A549 (cell line): ENCODE measurements at regions not wholly inside any gene's neighbourhood (a gene's known extent, or its start where the extent isn't known, plus 50 kb on each side); places are given as distances from the start of the nearest gene placed in this dataset.

ENCODE experiments used
- ATAC-seq, 2 experiments: fragments of 200-7000 bp in 1 of 2; fragments of >200 bp in 1 of 2; cut with Nextera tagmentation in 1 of 2; cut with Tn5 transposase in 1 of 2; 3 replicates each; pipeline versions ENCODE4 v1.8.0 to v1.9.1; 2018 to 2020; ENCODE audit warnings: mild to moderate bottlenecking in 1 of 2, moderate library complexity in 1 of 2
- CTCF ChIA-PET: fragments of 300-600 bp; sonication (Branson Sonifier 250); formaldehyde crosslinking; extraction: SDS; loops from one replicate; lab custom pipeline; 2021; ENCODE audit warnings: antibody characterized with exemption, inconsistent platforms; lab: Yijun Ruan, JAX
- POLR2A ChIA-PET: fragments of 350-600 bp; formaldehyde crosslinking; extraction: SDS; loops from one replicate; lab custom pipeline; 2021; ENCODE audit warnings: antibody characterized with exemption, inconsistent platforms; lab: Yijun Ruan, JAX
- DNase-seq, 2 experiments: peaks; one replicate each; pipeline versions ENCODE4 v3.0.0 to v3.0.0-alpha.2; 2011 to 2016; ENCODE audit warnings: low read depth in 1 of 2, low spot score in 1 of 2
- FAIRE-seq: peaks from 2 replicates; lab custom pipeline; 2011; peaks lifted over from hg19 to GRCh38; lab: Jason Lieb, UNC
- H3K27ac ChIP-seq, 2 experiments: fragments of >200 bp; sonication (Bioruptor Twin); formaldehyde crosslinking; 3 replicates each; pipeline ENCODE4 v1.5.1; 2016 to 2017
- H3K4me1 ChIP-seq: fragments of >200 bp; sonication (Bioruptor Twin); formaldehyde crosslinking; 3 replicates; pipeline ENCODE4 v1.6.1; 2016
- H3K4me2 ChIP-seq: fragments of >200 bp; sonication (Bioruptor Twin); formaldehyde crosslinking; 3 replicates; pipeline ENCODE4 v1.6.1; 2016
- H3K4me3 ChIP-seq: fragments of >200 bp; sonication (Bioruptor Twin); formaldehyde crosslinking; 3 replicates; pipeline ENCODE4 v1.5.1; 2016
- H3K9me3 ChIP-seq: fragments of >200 bp; sonication (Bioruptor Twin); formaldehyde crosslinking; 3 replicates; pipeline ENCODE4 v1.6.1; 2016
- CEBPB ChIP-seq, 2 experiments: fragments of >200 bp in 1 of 2; sonication (Bioruptor Twin) in 1 of 2; formaldehyde crosslinking in 1 of 2; IDR thresholded peaks; 2 replicates each; pipeline ENCODE4 v1.6.1; 2012 to 2016
- CHD2 ChIP-seq: fragments of 150-350 bp; IDR thresholded peaks from 2 replicates; pipeline ENCODE4 v1.6.1; 2014; ENCODE audit warnings: low read length; ENCODE audit not compliant: partially characterized antibody
- EHF ChIP-seq: fragments of 250-450 bp; sonication (Bioruptor Pico); IDR thresholded peaks from 2 replicates; pipeline ENCODE4 v1.5.0; 2020; ENCODE audit warnings: mild to moderate bottlenecking
- ESRRA ChIP-seq: fragments of 150-350 bp; IDR thresholded peaks from 2 replicates; pipeline ENCODE4 v1.6.1; 2014; ENCODE audit warnings: mild to moderate bottlenecking, low read length, borderline replicate concordance
- FOSL2 ChIP-seq, 2 experiments: fragments of 450-650 bp in 1 of 2; fragments of >200 bp in 1 of 2; sonication (Bioruptor Twin) in 1 of 2; formaldehyde crosslinking; IDR thresholded peaks; 2 replicates each; pipeline versions ENCODE4 v1.5.0 to v1.6.1; 2016 to 2020; ENCODE audit warnings: mild to moderate bottlenecking in 1 of 2, moderate library complexity in 1 of 2
- FOXS1 ChIP-seq: fragments of 250-450 bp; sonication (Bioruptor Pico); IDR thresholded peaks from 2 replicates; pipeline ENCODE4 v1.5.0; 2020; ENCODE audit warnings: mild to moderate bottlenecking, moderate library complexity
- GATA3 ChIP-seq: IDR thresholded peaks from 2 replicates; pipeline ENCODE4 v1.6.1; 2012; ENCODE audit warnings: borderline replicate concordance
- HOXA7 ChIP-seq: fragments of 250-450 bp; sonication (Bioruptor Pico); IDR thresholded peaks from 2 replicates; pipeline ENCODE4 v1.5.0; 2020; ENCODE audit warnings: mild to moderate bottlenecking, moderate library complexity
- HOXB5 ChIP-seq: fragments of 250-450 bp; sonication (Bioruptor Pico); IDR thresholded peaks from 2 replicates; pipeline ENCODE4 v1.5.0; 2020; ENCODE audit warnings: mild to moderate bottlenecking, moderate library complexity
- JUN ChIP-seq, 2 experiments: fragments of >200 bp; sonication (Bioruptor Twin); formaldehyde crosslinking; IDR thresholded peaks; 2 replicates in 1 of 2; 3 replicates in 1 of 2; pipeline ENCODE4 v1.6.1; 2016 to 2017
- NFE2L2 ChIP-seq: fragments of 150-350 bp; conservative IDR thresholded peaks from 2 replicates; pipeline ENCODE4 v1.6.1; 2014; ENCODE audit warnings: low read length
- PHF8 ChIP-seq: fragments of 200-600 bp; sonication (generic); IDR thresholded peaks from 2 replicates; pipeline ENCODE4 v1.6.1; 2016; ENCODE audit warnings: low read depth, mild to moderate bottlenecking, antibody characterized with exemption, moderate library complexity, borderline replicate concordance
- POLR2A ChIP-seq: IDR thresholded peaks from 2 replicates; pipeline ENCODE4 v1.6.1; 2012; ENCODE audit warnings: mild to moderate bottlenecking, low read length
- RAD21 ChIP-seq, 2 experiments: fragments of >200 bp in 1 of 2; sonication (Bioruptor Twin) in 1 of 2; formaldehyde crosslinking in 1 of 2; IDR thresholded peaks in 1 of 2; conservative IDR thresholded peaks in 1 of 2; 2 replicates in 1 of 2; 3 replicates in 1 of 2; pipeline ENCODE4 v1.6.1; 2012 to 2018; ENCODE audit warnings: inconsistent platforms in 1 of 2
- RARB ChIP-seq: fragments of 250-450 bp; sonication (Bioruptor Pico); IDR thresholded peaks from 2 replicates; pipeline ENCODE4 v1.8.0; 2021; ENCODE audit warnings: mild to moderate bottlenecking, moderate library complexity
- RFX5 ChIP-seq: fragments of 450-650 bp; IDR thresholded peaks from 2 replicates; pipeline ENCODE4 v1.7.1; 2014; ENCODE audit warnings: antibody characterized with exemption, mild to moderate bottlenecking, moderate library complexity
- RNF2 ChIP-seq: fragments of 200-600 bp; sonication (generic); IDR thresholded peaks from 2 replicates; pipeline ENCODE4 v1.6.1; 2016; ENCODE audit warnings: low read depth, mild to moderate bottlenecking, antibody characterized with exemption, moderate library complexity, borderline replicate concordance
- SREBF2 ChIP-seq: fragments of 450-650 bp; IDR thresholded peaks from 2 replicates; pipeline ENCODE4 v1.6.1; 2014; ENCODE audit warnings: mild to moderate bottlenecking, moderate library complexity
- ZC3H11A ChIP-seq: fragments of 450-650 bp; IDR thresholded peaks from 2 replicates; pipeline ENCODE4 v1.6.1; 2014; ENCODE audit warnings: antibody characterized with exemption, mild to moderate bottlenecking
- WGBS: methylation state at CpG from one replicate; pipeline ENCODE4 v1.1.6; 2017; ENCODE audit errors: missing lambda C conversion rate; 5-methylcytosine and 5-hydroxymethylcytosine counted together
- TF ChIP-seq, protein P1 (sequence below): fragments of 250-450 bp; sonication (Bioruptor Pico); IDR thresholded peaks from 2 replicates; pipeline ENCODE4 v1.5.0; 2020; ENCODE audit warnings: low read depth, mild to moderate bottlenecking, moderate library complexity
- TF ChIP-seq, protein P2 (sequence below): IDR thresholded peaks from 2 replicates; pipeline ENCODE4 v1.6.1; 2012
- TF ChIP-seq, protein P3 (sequence below): IDR thresholded peaks from 2 replicates; pipeline ENCODE4 v1.6.1; 2012; ENCODE audit warnings: low read depth, borderline replicate concordance
- TF ChIP-seq, protein P4 (sequence below): fragments of >200 bp; sonication (Bioruptor Twin); formaldehyde crosslinking; IDR thresholded peaks from 2 replicates; pipeline ENCODE4 v1.6.1; 2016
- TF ChIP-seq, protein P5 (sequence below): IDR thresholded peaks from 2 replicates; pipeline ENCODE4 v1.6.1; 2012
- TF ChIP-seq, protein P6 (sequence below): fragments of 250-450 bp; sonication (Bioruptor Pico); IDR thresholded peaks from 2 replicates; pipeline ENCODE4 v1.5.0; 2021; ENCODE audit warnings: mild to moderate bottlenecking, moderate library complexity, borderline replicate concordance
- TF ChIP-seq, protein P7 (sequence below): fragments of >200 bp; sonication (Bioruptor Twin); formaldehyde crosslinking; IDR thresholded peaks from 3 replicates; pipeline ENCODE4 v1.5.1; 2016
- TF ChIP-seq, protein P8 (sequence below): fragments of 450-650 bp; IDR thresholded peaks from 2 replicates; pipeline ENCODE4 v1.6.1; 2014; ENCODE audit warnings: antibody characterized with exemption

DNA sequence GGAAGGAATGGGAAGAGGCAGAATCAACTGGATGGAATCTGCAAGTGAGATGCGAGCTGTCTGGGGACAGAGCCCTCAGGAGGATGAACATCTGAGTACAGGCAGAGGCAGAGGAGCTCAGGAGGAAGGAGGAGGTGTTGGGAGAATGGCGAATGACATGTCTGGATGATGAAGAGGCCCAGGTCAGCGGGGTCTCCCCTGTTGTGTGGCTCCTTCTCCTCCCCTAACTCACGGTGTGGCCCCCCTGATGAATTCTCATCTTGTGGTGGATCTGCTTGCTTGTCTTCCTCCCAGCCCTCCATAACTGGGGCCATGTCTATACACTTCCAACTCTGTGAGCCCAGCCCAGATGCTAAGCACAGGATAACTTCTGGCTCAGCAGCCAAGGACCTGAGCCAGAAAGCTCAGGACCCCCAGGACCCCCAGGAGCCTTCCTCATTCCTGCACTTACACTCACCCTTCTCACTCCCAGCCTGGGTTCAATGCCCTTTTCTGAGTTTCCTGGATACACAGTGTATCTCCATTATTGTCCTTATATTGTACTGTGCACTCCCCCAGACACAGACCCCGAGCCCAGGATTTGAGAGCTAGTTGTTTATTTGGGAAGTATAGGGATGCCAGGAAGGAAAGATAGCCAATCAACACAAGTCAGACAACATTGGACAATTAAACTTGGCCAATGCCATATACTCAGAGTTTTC, 678.6 kb upstream of the HS6ST1 start:
- no peak overlapping the region for H3K4me3 ChIP-seq
- DNase-seq = no peak
- 0% methylated on average over 5 of the region's 5 CpGs for WGBS
- no peaks in the 10 kb centered on the region for H3K9me3 ChIP-seq
- ChIA-PET POLR2A (no interaction called here), CTCF (no interaction called here)
- TF ChIP-seq HOXA7 (CRISPR knock-in tag) = no peak
- TF ChIP-seq, protein P1, sequence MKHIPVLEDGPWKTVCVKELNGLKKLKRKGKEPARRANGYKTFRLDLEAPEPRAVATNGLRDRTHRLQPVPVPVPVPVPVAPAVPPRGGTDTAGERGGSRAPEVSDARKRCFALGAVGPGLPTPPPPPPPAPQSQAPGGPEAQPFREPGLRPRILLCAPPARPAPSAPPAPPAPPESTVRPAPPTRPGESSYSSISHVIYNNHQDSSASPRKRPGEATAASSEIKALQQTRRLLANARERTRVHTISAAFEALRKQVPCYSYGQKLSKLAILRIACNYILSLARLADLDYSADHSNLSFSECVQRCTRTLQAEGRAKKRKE (CRISPR knock-in tag) = no peak
- no peak overlapping the region for H3K4me2 ChIP-seq
- H3K27ac ChIP-seq = no peak overlapping the region
- H3K4me1 ChIP-seq = no peaks in the 10 kb centered on the region
- no peak for FAIRE-seq
- ATAC-seq = no peak

DNA sequence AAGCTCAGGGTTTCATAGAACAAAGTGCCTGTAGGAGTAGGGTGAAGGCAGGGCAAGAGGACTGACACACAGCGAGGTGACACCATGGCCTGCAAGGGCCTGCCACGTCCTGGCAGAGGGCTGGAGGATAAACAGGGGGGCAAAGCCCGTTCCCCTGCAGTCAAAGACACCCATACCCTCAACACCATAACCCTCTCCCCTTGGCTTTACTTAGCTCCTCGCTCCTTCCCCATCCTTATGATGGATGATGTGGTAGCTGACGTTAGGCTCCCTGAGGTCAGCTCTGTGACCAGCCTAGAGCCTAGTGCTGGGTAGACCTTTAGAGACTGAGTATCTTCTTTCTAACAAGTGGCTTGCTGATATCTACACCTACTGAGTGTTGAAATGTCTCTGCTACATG, 683.3 kb upstream of the HS6ST1 start:
- CTCF ChIA-PET = no interaction called here

DNA sequence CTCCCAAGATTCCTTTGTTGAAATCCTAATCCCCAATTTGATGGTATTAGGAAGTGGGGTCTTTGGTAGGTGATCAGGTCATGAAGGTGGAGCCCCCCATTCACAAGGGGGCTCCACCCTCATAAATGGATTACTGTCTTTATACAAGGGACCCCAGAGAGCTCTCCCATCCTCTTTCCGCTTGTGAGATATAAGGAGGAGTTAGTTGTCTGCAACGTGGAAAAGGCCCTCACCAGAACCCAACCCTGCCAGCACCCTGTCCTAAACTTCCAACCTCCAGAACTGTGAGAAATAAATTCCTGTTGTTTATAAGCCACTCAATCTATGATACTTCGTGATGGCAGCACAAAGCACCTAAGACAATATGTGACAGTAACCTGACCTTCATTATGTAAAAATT, 684.1 kb upstream of the HS6ST1 start:
- Histone ChIP-seq H3K27ac (no peak overlapping the region), H3K4me1 (no peaks in the 10 kb centered on the region), H3K4me2 (no peak overlapping the region), H3K4me3 (no peak overlapping the region), H3K9me3 (no peaks in the 10 kb centered on the region)
- ATAC-seq (no peak), FAIRE-seq (no peak), DNase-seq (no peak)
- WGBS = 3% methylated on average over 3 of the region's 3 CpGs
- TF ChIP-seq FOSL2 (IDR thresholded peaks at IDR 0.05) = no peak
- TF ChIP-seq FOSL2 (CRISPR knock-in tag; IDR thresholded peaks at IDR 0.05) = no peak
- TF ChIP-seq RAD21 (conservative IDR thresholded peaks at IDR 0.05 in 1 of 2, IDR thresholded peaks at IDR 0.05 in 1 of 2) = no peak
- no peak for TF ChIP-seq SREBF2
- TF ChIP-seq CHD2 = no peak
- TF ChIP-seq RNF2 = no peak
- TF ChIP-seq ZC3H11A = no peak
- TF ChIP-seq NFE2L2 = no peak
- TF ChIP-seq, protein P2, sequence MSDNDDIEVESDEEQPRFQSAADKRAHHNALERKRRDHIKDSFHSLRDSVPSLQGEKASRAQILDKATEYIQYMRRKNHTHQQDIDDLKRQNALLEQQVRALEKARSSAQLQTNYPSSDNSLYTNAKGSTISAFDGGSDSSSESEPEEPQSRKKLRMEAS = no peak
- no peak for TF ChIP-seq RARB (CRISPR knock-in tag)
- TF ChIP-seq, protein P3, sequence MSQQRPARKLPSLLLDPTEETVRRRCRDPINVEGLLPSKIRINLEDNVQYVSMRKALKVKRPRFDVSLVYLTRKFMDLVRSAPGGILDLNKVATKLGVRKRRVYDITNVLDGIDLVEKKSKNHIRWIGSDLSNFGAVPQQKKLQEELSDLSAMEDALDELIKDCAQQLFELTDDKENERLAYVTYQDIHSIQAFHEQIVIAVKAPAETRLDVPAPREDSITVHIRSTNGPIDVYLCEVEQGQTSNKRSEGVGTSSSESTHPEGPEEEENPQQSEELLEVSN = no peak
- TF ChIP-seq ESRRA = no peak
- TF ChIP-seq GATA3 = no peak
- TF ChIP-seq, protein P4, sequence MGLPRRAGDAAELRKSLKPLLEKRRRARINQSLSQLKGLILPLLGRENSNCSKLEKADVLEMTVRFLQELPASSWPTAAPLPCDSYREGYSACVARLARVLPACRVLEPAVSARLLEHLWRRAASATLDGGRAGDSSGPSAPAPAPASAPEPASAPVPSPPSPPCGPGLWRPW = no peak
- no peak for TF ChIP-seq POLR2A
- TF ChIP-seq, protein P5, sequence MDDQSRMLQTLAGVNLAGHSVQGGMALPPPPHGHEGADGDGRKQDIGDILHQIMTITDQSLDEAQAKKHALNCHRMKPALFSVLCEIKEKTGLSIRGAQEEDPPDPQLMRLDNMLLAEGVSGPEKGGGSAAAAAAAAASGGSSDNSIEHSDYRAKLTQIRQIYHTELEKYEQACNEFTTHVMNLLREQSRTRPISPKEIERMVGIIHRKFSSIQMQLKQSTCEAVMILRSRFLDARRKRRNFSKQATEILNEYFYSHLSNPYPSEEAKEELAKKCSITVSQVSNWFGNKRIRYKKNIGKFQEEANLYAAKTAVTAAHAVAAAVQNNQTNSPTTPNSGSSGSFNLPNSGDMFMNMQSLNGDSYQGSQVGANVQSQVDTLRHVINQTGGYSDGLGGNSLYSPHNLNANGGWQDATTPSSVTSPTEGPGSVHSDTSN = no peak
- no peak for TF ChIP-seq CEBPB (IDR thresholded peaks at IDR 0.05)
- TF ChIP-seq, protein P6, sequence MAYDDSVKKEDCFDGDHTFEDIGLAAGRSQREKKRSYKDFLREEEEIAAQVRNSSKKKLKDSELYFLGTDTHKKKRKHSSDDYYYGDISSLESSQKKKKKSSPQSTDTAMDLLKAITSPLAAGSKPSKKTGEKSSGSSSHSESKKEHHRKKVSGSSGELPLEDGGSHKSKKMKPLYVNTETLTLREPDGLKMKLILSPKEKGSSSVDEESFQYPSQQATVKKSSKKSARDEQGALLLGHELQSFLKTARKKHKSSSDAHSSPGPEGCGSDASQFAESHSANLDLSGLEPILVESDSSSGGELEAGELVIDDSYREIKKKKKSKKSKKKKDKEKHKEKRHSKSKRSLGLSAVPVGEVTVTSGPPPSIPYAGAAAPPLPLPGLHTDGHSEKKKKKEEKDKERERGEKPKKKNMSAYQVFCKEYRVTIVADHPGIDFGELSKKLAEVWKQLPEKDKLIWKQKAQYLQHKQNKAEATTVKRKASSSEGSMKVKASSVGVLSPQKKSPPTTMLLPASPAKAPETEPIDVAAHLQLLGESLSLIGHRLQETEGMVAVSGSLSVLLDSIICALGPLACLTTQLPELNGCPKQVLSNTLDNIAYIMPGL (CRISPR knock-in tag) = no peak
- TF ChIP-seq FOXS1 = no peak
- ChIA-PET CTCF (no interaction called here), POLR2A (no interaction called here)

More for the DNA sequence above, 683.3 kb upstream of the HS6ST1 start:
- POLR2A ChIA-PET = no interaction called here
- ATAC-seq = no peak
- TF ChIP-seq, protein P7, sequence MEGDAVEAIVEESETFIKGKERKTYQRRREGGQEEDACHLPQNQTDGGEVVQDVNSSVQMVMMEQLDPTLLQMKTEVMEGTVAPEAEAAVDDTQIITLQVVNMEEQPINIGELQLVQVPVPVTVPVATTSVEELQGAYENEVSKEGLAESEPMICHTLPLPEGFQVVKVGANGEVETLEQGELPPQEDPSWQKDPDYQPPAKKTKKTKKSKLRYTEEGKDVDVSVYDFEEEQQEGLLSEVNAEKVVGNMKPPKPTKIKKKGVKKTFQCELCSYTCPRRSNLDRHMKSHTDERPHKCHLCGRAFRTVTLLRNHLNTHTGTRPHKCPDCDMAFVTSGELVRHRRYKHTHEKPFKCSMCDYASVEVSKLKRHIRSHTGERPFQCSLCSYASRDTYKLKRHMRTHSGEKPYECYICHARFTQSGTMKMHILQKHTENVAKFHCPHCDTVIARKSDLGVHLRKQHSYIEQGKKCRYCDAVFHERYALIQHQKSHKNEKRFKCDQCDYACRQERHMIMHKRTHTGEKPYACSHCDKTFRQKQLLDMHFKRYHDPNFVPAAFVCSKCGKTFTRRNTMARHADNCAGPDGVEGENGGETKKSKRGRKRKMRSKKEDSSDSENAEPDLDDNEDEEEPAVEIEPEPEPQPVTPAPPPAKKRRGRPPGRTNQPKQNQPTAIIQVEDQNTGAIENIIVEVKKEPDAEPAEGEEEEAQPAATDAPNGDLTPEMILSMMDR = no peak
- TF ChIP-seq JUN (IDR thresholded peaks at IDR 0.05) (no peak), CEBPB (IDR thresholded peaks at IDR 0.05) (no peak), HOXB5 (no peak), PHF8 (no peak), RFX5 (no peak), EHF (CRISPR knock-in tag) (no peak)
- TF ChIP-seq, protein P8, sequence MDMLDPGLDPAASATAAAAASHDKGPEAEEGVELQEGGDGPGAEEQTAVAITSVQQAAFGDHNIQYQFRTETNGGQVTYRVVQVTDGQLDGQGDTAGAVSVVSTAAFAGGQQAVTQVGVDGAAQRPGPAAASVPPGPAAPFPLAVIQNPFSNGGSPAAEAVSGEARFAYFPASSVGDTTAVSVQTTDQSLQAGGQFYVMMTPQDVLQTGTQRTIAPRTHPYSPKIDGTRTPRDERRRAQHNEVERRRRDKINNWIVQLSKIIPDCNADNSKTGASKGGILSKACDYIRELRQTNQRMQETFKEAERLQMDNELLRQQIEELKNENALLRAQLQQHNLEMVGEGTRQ = no peak
- no peak overlapping the region for H3K4me3 ChIP-seq
- H3K4me1 ChIP-seq = no peaks in the 10 kb centered on the region
- no peak overlapping the region for H3K4me2 ChIP-seq
- WGBS = 5% methylated on average over 5 of the region's 5 CpGs
- no peak for FAIRE-seq
- no peak overlapping the region for H3K27ac ChIP-seq
- H3K9me3 ChIP-seq = no peaks in the 10 kb centered on the region
- no peak for DNase-seq
